HCT116 (cell line): ENCODE measurements at regions not wholly inside any gene's neighbourhood (a gene's known extent, or its start where the extent isn't known, plus 50 kb on each side); places are given as distances from the start of the nearest gene placed in this dataset.

Experiments used
- ATAC-seq: fragments of 200-7000 bp; cut with Tn5 transposase; 2 replicates; pipeline ENCODE4 v1.9.1; 2020; ENCODE audit warnings: mild to moderate bottlenecking, moderate library complexity
- BruUV-seq: library from RNA; stranded (reverse); fragments of 400-500 nt; replicated peaks from 2 replicates; lab custom pipeline; 2021; lab: Mats Ljungman, UMichigan
- CTCF ChIA-PET: fragments of 300-600 bp; sonication (Branson Sonifier 250); formaldehyde crosslinking; loops from one replicate; lab custom pipeline; 2021; ENCODE audit warnings: antibody characterized with exemption; lab: Charles Lee
- POLR2A ChIA-PET: fragments of 300-600, 350-600 bp; sonication (Branson Sonifier 250); formaldehyde crosslinking; loops from one replicate; lab custom pipeline; 2021; ENCODE audit warnings: antibody characterized with exemption; lab: Charles Lee
- RAD21 ChIA-PET, 2 experiments: fragments of 300-600 bp; sonication (Branson Sonifier 250); formaldehyde crosslinking; loops; one replicate each; lab custom pipeline; 2023; ENCODE audit warnings: low total read pairs in 2 of 2; ENCODE audit not compliant: uncharacterized antibody in 2 of 2, unreplicated experiment in 2 of 2, low non-redundant PET in 1 of 2; lab: Charles Lee
- DNase-seq: peaks from one replicate; pipeline ENCODE4 v3.0.0-alpha.2; 2010; ENCODE audit warnings: low read depth, low spot score
- H2AFZ ChIP-seq: fragments of 200-600 bp; shearing (Covaris generic), sonication (generic); 2 replicates; pipeline ENCODE4 v1.6.1; 2017; ENCODE audit warnings: low read depth, mixed run types, mixed read lengths, antibody characterized with exemption, low read length; ENCODE audit not compliant: poor library complexity, severe bottlenecking
- H3K27ac ChIP-seq: 2 replicates; pipeline ENCODE4 v1.5.1; 2012; ENCODE audit warnings: low read depth, low read length
- H3K27me3 ChIP-seq: fragments of 200-600 bp; sonication (generic); 2 replicates; pipeline ENCODE4 v1.6.1; 2016; ENCODE audit warnings: mixed run types, low read length, mixed read lengths; ENCODE audit not compliant: insufficient read depth
- H3K36me3 ChIP-seq, 2 experiments: fragments of 200-500 bp in 1 of 2; fragments of 200-600 bp in 1 of 2; sonication (Bioruptor generic) in 1 of 2; sonication (generic) in 1 of 2; 2 replicates each; pipeline versions ENCODE4 v1.5.1 to v1.6.1; 2014 to 2016; ENCODE audit warnings: low read length in 2 of 2, inconsistent platforms in 1 of 2, mixed read lengths in 1 of 2, mixed run types in 1 of 2; ENCODE audit not compliant: insufficient read depth in 2 of 2, control insufficient read depth in 1 of 2
- H3K4me1 ChIP-seq, 2 experiments: fragments of 200-600 bp in 1 of 2; sonication (generic) in 1 of 2; 2 replicates each; pipeline versions ENCODE4 v1.5.1 to v1.6.1; 2012 to 2017; ENCODE audit warnings: low read length in 2 of 2, inconsistent platforms in 1 of 2, mild to moderate bottlenecking in 1 of 2, mixed read lengths in 1 of 2, mixed run types in 1 of 2, moderate library complexity in 1 of 2; ENCODE audit not compliant: insufficient read depth in 2 of 2, control insufficient read depth in 1 of 2
- H3K4me2 ChIP-seq: fragments of 200-600 bp; sonication (generic); 2 replicates; pipeline ENCODE4 v1.6.1; 2017; ENCODE audit warnings: mixed run types, low read length, mixed read lengths
- H3K4me3 ChIP-seq, 2 experiments: fragments of 200-600 bp in 1 of 2; sonication (generic) in 1 of 2; replicated peaks in 1 of 2; 2 replicates each; pipeline ENCODE4 v1.5.1; 2011 to 2016; ENCODE audit warnings: low read length in 2 of 2, control low read depth in 1 of 2, low read depth in 1 of 2, mild to moderate bottlenecking in 1 of 2, mixed read lengths in 1 of 2, mixed run types in 1 of 2
- H3K79me2 ChIP-seq: fragments of 200-600 bp; sonication (generic); 2 replicates; pipeline ENCODE4 v1.6.1; 2017; ENCODE audit warnings: mild to moderate bottlenecking, mixed run types, low read length, moderate library complexity, mixed read lengths; ENCODE audit not compliant: insufficient read depth
- H3K9ac ChIP-seq: fragments of 200-600 bp; sonication (generic); 2 replicates; pipeline ENCODE4 v1.6.1; 2016; ENCODE audit warnings: low read length, mixed read lengths
- H3K9me2 ChIP-seq: fragments of 200-600 bp; sonication (generic), shearing (Covaris generic); 2 replicates; pipeline ENCODE4 v1.6.1; 2017; ENCODE audit warnings: mixed run types, mild to moderate bottlenecking, moderate library complexity; ENCODE audit not compliant: insufficient read depth
- H3K9me3 ChIP-seq, 2 experiments: fragments of 200-500 bp in 1 of 2; fragments of 200-600 bp in 1 of 2; sonication (Bioruptor generic) in 1 of 2; sonication (generic) in 1 of 2; 2 replicates each; pipeline ENCODE4 v1.6.1; 2014 to 2017; ENCODE audit warnings: low read length in 2 of 2, mixed read lengths in 2 of 2, inconsistent platforms in 1 of 2, low read depth in 1 of 2, mild to moderate bottlenecking in 1 of 2, mixed run types in 1 of 2, moderate library complexity in 1 of 2; ENCODE audit not compliant: control insufficient read depth in 1 of 2, insufficient read depth in 1 of 2
- H4K20me1 ChIP-seq: fragments of 200-600 bp; sonication (generic), shearing (Covaris generic); 2 replicates; pipeline ENCODE4 v1.6.1; 2017; ENCODE audit warnings: mixed run types, mild to moderate bottlenecking, moderate library complexity; ENCODE audit not compliant: insufficient read depth
- EGR1 ChIP-seq: IDR thresholded peaks from 2 replicates; pipeline ENCODE4 v1.6.1; 2012; ENCODE audit warnings: low read depth
- ELF1 ChIP-seq: IDR thresholded peaks from 2 replicates; pipeline ENCODE4 v1.6.1; 2012; ENCODE audit warnings: low read depth, borderline replicate concordance
- EZH2 ChIP-seq: fragments of 200-600 bp; sonication (generic); IDR thresholded peaks from 2 replicates; pipeline ENCODE4 v1.6.1; 2017; ENCODE audit warnings: antibody characterized with exemption, mixed run types
- EZH2phosphoT487 ChIP-seq: fragments of 200-600 bp; IDR thresholded peaks from 2 replicates; pipeline ENCODE4 v1.6.1; 2018; ENCODE audit warnings: antibody characterized with exemption, borderline replicate concordance
- FOSL1 ChIP-seq: IDR thresholded peaks from 2 replicates; pipeline ENCODE4 v1.6.1; 2012; ENCODE audit warnings: low read depth
- JUND ChIP-seq: IDR thresholded peaks from 2 replicates; pipeline ENCODE4 v1.6.1; 2012
- SIN3A ChIP-seq: IDR thresholded peaks from 2 replicates; pipeline ENCODE4 v1.6.1; 2012; ENCODE audit warnings: low read depth
- SP1 ChIP-seq: IDR thresholded peaks from 2 replicates; pipeline ENCODE4 v1.6.1; 2012; ENCODE audit warnings: low read depth
- SRF ChIP-seq: IDR thresholded peaks from 2 replicates; pipeline ENCODE4 v1.6.1; 2012; ENCODE audit warnings: low read depth
- YY1 ChIP-seq: IDR thresholded peaks from 2 replicates; pipeline ENCODE4 v1.6.1; 2011; ENCODE audit warnings: low read length, low read depth, moderate library complexity, mild to moderate bottlenecking; ENCODE audit not compliant: insufficient replicate concordance; ENCODE audit errors: extremely low read depth
- ZFX ChIP-seq: fragments of 450-650 bp; IDR thresholded peaks from 2 replicates; pipeline ENCODE4 v1.6.1; 2017
- ZNF274 ChIP-seq: fragments of 200-500 bp; sonication (Bioruptor generic); IDR thresholded peaks from 2 replicates; pipeline ENCODE4 v1.6.1; 2014; ENCODE audit warnings: mild to moderate bottlenecking, low read depth, low read length, inconsistent platforms
- intact Hi-C: fragments of 100-400 bp; cut with micrococcal nuclease; formaldehyde crosslinking; loops from 2 replicates; pipeline ENCODE4 v1.10.0; 2022
- TF ChIP-seq, protein P1 (sequence below): IDR thresholded peaks from 2 replicates; pipeline ENCODE4 v1.6.1; 2012; ENCODE audit warnings: low read depth
- TF ChIP-seq, protein P2 (sequence below): IDR thresholded peaks from 2 replicates; pipeline ENCODE4 v1.6.1; 2012
- TF ChIP-seq, protein P3 (sequence below): IDR thresholded peaks from 2 replicates; pipeline ENCODE4 v1.6.1; 2012
- TF ChIP-seq, protein P4 (sequence below), 3 experiments: fragments of 200-600 bp in 1 of 3; sonication (generic) in 1 of 3; IDR thresholded peaks in 2 of 3; conservative IDR thresholded peaks in 1 of 3; 2 replicates each; pipeline ENCODE4 v1.5.1; 2012 to 2017; ENCODE audit warnings: low read depth in 2 of 3, low read length in 2 of 3, antibody characterized with exemption in 1 of 3, borderline replicate concordance in 1 of 3, control low read depth in 1 of 3, mild to moderate bottlenecking in 1 of 3, mixed read lengths in 1 of 3, mixed run types in 1 of 3, moderate library complexity in 1 of 3; ENCODE audit not compliant: insufficient read depth in 1 of 3

DNA sequence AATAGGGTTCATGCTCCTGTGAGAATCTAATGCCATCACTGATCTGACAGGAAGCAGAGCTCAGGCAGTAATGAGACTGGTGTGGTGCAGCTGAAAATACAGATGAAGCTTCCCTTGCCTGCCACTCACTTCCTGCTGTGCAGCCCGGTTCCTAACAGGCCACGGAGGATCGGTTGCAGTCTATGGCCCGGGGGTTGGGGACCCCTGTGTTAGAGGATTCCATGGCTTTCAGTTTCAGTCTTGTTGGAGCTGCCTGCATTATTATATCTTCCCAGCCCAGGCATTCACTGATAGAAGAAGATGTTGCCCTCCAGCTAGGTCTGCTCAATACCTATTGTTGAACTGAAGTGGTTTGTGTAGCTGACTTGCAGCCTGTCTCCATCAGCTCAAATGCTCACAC lies 1298.8 kb downstream of the TYW1 start:
- Histone ChIP-seq H3K36me3 (no peaks in the 10 kb centered on the region), H3K9me2 (no peaks in the 10 kb centered on the region), H3K4me1 (no peaks in the 10 kb centered on the region), H3K9me3 (peaks cover 0 to 12% of the 10 kb centered on the region in 2 experiments; a peak in 2 of 4 replicates)
- POLR2A ChIA-PET, result no interaction called here
- ATAC-seq (no peak), DNase-seq (no peak)
- TF ChIP-seq SIN3A, result no peak
- TF ChIP-seq ZNF274, result no peak
- no peak for TF ChIP-seq EZH2phosphoT487
- no peak for TF ChIP-seq YY1
- TF ChIP-seq, protein P1, sequence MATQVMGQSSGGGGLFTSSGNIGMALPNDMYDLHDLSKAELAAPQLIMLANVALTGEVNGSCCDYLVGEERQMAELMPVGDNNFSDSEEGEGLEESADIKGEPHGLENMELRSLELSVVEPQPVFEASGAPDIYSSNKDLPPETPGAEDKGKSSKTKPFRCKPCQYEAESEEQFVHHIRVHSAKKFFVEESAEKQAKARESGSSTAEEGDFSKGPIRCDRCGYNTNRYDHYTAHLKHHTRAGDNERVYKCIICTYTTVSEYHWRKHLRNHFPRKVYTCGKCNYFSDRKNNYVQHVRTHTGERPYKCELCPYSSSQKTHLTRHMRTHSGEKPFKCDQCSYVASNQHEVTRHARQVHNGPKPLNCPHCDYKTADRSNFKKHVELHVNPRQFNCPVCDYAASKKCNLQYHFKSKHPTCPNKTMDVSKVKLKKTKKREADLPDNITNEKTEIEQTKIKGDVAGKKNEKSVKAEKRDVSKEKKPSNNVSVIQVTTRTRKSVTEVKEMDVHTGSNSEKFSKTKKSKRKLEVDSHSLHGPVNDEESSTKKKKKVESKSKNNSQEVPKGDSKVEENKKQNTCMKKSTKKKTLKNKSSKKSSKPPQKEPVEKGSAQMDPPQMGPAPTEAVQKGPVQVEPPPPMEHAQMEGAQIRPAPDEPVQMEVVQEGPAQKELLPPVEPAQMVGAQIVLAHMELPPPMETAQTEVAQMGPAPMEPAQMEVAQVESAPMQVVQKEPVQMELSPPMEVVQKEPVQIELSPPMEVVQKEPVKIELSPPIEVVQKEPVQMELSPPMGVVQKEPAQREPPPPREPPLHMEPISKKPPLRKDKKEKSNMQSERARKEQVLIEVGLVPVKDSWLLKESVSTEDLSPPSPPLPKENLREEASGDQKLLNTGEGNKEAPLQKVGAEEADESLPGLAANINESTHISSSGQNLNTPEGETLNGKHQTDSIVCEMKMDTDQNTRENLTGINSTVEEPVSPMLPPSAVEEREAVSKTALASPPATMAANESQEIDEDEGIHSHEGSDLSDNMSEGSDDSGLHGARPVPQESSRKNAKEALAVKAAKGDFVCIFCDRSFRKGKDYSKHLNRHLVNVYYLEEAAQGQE, result no peak
- TF ChIP-seq JUND, result no peak
- TF ChIP-seq SP1, result no peak
- TF ChIP-seq EGR1, result no peak
- TF ChIP-seq, protein P2, sequence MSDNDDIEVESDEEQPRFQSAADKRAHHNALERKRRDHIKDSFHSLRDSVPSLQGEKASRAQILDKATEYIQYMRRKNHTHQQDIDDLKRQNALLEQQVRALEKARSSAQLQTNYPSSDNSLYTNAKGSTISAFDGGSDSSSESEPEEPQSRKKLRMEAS, result no peak
- TF ChIP-seq ZFX, result no peak
- no peak for TF ChIP-seq EZH2
- no peak for TF ChIP-seq FOSL1
- TF ChIP-seq, protein P3, sequence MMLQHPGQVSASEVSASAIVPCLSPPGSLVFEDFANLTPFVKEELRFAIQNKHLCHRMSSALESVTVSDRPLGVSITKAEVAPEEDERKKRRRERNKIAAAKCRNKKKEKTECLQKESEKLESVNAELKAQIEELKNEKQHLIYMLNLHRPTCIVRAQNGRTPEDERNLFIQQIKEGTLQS, result no peak
- TF ChIP-seq, protein P4, sequence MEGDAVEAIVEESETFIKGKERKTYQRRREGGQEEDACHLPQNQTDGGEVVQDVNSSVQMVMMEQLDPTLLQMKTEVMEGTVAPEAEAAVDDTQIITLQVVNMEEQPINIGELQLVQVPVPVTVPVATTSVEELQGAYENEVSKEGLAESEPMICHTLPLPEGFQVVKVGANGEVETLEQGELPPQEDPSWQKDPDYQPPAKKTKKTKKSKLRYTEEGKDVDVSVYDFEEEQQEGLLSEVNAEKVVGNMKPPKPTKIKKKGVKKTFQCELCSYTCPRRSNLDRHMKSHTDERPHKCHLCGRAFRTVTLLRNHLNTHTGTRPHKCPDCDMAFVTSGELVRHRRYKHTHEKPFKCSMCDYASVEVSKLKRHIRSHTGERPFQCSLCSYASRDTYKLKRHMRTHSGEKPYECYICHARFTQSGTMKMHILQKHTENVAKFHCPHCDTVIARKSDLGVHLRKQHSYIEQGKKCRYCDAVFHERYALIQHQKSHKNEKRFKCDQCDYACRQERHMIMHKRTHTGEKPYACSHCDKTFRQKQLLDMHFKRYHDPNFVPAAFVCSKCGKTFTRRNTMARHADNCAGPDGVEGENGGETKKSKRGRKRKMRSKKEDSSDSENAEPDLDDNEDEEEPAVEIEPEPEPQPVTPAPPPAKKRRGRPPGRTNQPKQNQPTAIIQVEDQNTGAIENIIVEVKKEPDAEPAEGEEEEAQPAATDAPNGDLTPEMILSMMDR (IDR thresholded peaks at IDR 0.05 in 2 of 3, conservative IDR thresholded peaks at IDR 0.05 in 1 of 3; ENCODE audit: borderline replicate concordance in 1 of 3, insufficient read depth in 1 of 3, low read depth in 2 of 3, low read length in 2 of 3), result no peak
- no peak for TF ChIP-seq ELF1
- no peak for TF ChIP-seq SRF
- TF ChIP-seq, all 23 proteins: peak for 0
- BruUV-seq, result no TSS peak
- no peaks in the 10 kb centered on the region for H4K20me1 ChIP-seq
- no peaks in the 10 kb centered on the region for H3K79me2 ChIP-seq
- no peak overlapping the region for H3K4me2 ChIP-seq
- RAD21 ChIA-PET, result no interaction called here
- no peak overlapping the region for H3K9ac ChIP-seq
- intact Hi-C loops, result no loop called here
- no peaks in the 10 kb centered on the region for H3K27me3 ChIP-seq
- no peak overlapping the region for H3K27ac ChIP-seq
- CTCF ChIA-PET, result no interaction called here
- H2AFZ ChIP-seq, result no peak overlapping the region
- H3K4me3 ChIP-seq, result no peak overlapping the region
